ENCODE measurements at regions not wholly inside any gene's neighbourhood (a gene's known extent, or its start where the extent isn't known, plus 50 kb on each side); places are given as distances from the start of the nearest gene placed in this dataset.

DNA sequence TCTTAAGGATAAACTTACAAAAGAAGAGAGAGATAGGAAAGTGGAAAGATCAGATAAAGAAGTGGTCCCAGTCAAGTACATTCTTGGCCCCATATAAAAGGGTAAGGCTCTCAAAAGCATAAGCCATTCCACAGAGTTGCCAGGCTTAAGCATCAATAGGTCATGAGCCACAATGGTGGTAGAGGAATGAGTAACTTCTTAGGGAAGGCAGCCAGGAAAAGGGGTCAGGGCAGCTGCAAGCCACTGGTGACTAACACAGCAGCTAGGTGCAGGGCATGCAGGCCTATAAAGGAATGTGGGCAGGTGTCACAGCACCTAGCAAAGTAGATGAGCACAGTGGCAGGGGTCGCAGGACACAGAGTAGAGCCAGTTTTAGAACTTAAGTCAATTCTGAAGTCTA is 302.6 kb upstream of the FAT3 start:
- TF ChIP-seq, protein P1, sequence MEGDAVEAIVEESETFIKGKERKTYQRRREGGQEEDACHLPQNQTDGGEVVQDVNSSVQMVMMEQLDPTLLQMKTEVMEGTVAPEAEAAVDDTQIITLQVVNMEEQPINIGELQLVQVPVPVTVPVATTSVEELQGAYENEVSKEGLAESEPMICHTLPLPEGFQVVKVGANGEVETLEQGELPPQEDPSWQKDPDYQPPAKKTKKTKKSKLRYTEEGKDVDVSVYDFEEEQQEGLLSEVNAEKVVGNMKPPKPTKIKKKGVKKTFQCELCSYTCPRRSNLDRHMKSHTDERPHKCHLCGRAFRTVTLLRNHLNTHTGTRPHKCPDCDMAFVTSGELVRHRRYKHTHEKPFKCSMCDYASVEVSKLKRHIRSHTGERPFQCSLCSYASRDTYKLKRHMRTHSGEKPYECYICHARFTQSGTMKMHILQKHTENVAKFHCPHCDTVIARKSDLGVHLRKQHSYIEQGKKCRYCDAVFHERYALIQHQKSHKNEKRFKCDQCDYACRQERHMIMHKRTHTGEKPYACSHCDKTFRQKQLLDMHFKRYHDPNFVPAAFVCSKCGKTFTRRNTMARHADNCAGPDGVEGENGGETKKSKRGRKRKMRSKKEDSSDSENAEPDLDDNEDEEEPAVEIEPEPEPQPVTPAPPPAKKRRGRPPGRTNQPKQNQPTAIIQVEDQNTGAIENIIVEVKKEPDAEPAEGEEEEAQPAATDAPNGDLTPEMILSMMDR (IDR thresholded peaks at IDR 0.05): no peak

DNA sequence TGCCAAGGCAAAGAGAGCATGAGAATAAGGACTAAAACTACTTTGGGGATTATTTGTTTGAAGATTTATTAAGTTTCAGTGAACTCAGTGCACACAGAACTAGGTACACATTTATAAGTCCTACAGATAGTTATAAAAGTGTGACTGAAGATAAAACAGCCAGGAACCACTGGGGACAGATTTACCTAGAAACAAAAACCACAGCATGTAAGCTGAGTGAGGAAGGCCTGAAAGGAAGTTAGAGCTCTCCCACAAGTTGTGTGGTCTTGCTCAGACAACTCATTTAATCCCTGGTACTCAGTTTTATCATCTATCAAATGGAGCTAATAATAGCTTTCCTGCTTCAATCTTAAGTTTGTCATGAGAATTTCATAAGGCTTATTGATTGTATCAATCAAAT is 311.2 kb upstream of the FAT3 start:
- TF ChIP-seq, protein P1 (IDR thresholded peaks at IDR 0.05): no peak

DNA sequence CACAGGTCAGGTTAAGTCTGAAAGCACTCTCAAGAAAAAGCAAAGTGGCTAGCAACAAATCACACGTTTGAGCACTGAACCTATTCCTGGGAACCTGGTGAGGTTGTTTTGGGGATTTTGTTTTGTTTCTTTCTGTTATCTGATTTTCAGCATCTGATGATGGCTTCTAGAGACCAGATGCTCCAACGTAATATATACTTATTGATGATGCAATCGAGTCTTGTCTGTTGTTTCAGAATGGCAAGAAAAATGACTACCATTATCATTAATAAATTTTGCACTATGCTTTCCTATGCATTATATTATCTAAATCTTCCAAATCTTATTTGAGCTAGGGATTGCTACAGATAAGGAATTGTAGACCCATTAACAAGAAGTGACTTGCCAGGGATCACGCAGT is 312.3 kb upstream of the FAT3 start:
- TF ChIP-seq, protein P1 (IDR thresholded peaks at IDR 0.05): no peak

DNA sequence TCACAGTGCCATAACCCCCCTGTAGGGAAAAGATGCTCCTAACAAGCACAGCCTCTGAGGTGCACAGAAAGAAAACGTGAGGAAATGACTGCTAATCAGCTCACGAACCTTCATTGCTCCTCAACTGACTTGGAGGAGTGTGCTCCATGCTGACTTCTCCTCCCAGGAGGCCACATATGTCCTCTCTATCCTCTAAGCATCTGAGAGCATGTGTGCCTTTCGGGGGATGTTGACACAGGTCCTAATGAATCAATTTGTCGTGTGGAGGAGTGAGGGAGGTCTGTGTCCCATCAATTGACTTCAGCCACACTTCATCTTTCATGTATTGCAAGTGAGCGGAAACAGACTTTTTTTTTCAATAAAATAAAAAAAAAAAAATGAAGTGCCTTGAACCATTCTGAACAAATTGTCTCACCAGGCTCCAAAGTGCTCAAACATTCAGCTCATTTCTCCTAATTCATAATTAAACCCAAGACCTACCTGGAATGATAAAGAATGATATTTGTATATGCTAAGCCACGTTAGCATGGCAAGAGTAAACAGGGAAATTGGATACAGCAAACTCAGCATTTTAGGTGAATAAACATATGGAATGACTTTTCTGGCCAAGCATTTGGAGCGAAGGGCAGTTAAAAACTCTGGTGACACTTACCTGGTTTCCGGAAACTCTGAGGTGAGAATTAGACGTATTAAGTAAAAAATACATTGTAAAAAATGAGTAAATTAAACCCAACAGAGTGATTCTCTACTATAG is 317.6 kb upstream of the FAT3 start:
- TF ChIP-seq, protein P1 (IDR thresholded peaks at IDR 0.05): no peak

DNA sequence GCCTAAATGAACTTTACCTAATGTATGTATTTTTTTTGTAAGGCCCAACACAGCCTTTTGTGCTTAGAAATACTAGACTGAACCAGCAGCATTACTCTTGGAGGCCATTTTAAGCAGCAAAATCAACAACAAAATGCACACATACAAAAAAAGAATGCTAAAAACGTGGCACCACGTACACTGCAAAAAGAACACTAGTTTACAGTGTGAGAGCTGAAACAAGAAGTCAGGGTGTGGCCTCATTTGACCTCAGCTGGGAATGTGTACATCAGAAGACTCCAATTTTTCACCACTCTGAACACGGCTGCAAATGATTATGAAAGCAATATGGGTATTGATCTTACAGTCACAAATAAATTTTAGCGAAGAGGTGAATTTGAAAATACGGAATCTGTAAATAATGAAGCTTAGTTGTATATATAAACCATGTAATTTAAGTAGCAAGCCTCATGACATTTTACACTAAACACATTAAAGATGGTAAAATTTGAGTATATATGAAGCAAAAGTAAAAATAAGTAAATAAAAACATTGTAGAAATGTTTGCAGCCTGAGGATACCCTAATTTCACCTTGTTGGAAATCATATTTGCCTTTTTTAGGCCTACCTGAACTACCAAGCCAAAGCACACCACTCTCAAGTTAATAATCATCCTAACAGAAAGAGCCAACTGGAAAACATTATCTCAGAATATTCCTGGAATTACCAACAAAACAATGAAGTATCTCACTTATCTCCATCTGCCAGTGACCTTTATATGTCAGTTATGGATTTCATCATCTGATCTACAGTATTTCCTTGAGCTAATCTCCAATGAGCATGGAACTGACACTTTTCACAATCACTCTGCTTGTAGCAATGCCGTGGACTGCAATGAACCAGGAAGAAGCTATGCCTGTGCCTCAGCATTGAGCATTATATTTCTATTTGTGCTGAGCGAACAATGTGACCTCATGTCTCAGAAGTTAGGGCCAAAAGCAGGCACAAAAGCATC is 319.5 kb upstream of the FAT3 start:
- TF ChIP-seq, protein P1 (IDR thresholded peaks at IDR 0.05): no peak

DNA sequence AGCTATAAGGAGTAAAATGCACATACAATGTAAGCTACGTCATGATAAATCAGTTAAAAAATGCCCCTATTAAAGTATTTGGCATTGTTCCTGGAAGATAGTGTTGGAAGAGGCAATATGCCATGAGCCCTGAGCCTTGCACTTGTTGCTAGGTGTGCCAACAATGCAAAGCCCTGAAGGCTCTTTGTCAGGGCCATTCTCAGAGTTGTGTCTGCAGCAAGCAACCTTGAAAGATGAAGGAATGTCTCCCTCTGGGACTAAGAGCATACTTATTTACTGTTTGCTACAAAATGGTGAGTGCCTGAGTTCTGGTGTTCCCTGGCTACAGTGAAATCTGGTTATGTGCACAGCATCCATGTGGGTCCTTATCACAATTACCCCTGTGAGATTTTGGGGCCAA is 322.3 kb upstream of the FAT3 start:
- TF ChIP-seq, protein P1 (IDR thresholded peaks at IDR 0.05): no peak

DNA sequence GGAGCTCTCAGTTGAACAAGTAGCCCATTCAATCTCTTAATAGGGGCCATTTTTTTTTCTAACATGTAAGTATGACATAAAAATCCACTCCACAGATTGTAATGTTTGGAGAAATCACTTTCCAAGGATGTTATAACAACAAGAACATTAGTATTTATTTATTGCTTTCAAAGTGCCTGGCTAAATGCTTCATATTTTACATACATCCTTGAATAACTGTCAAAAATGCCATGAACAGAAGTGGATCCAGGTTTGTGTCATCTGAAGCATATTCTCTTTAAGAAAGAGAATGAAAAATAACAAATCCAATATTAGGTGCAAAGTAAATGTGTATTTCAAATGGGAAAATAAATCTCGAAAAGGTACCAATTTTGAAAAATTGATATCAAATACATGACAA is 344.0 kb upstream of the FAT3 start:
- TF ChIP-seq, protein P1 (IDR thresholded peaks at IDR 0.05): no peak

Data from LNCAP (cell line).